HuH-7.5 (cell line): ENCODE measurements at regions not wholly inside any gene's neighbourhood (a gene's known extent, or its start where the extent isn't known, plus 50 kb on each side); places are given as distances from the start of the nearest gene placed in this dataset.

Experiments
- DNase-seq: peaks from one replicate; pipeline ENCODE4 v3.0.0; 2011; ENCODE audit warnings: low spot score

- DNase-seq: no peak
Measured at GRCh38 chr2:236499691-236500578, 69.7 kb upstream of the ACKR3 start.

GRCh38 chr2:236501026-236501425 lies 68.6 kb upstream of the ACKR3 start:
- no peak for DNase-seq

- no peak for DNase-seq
Measured at GRCh38 chr2:236501531-236501930, 68.1 kb upstream of the ACKR3 start.

GRCh38 chr2:236503100-236503499 lies 66.5 kb upstream of the ACKR3 start:
- DNase-seq: no peak

GRCh38 chr2:236503583-236503982 lies 66.0 kb upstream of the ACKR3 start:
- no peak for DNase-seq

- no peak for DNase-seq
Measured at GRCh38 chr2:236505041-236505440, 64.6 kb upstream of the ACKR3 start.

GRCh38 chr2:236505648-236506047 lies 64.0 kb upstream of the ACKR3 start:
- no peak for DNase-seq

- no peak for DNase-seq
Measured at GRCh38 chr2:236507393-236508085, 62.1 kb upstream of the ACKR3 start.

GRCh38 chr2:236508466-236508865 lies 61.2 kb upstream of the ACKR3 start:
- no peak for DNase-seq

- DNase-seq: no peak
Measured at GRCh38 chr2:236510034-236510433, 59.6 kb upstream of the ACKR3 start.

GRCh38 chr2:236511266-236511665 lies 58.4 kb upstream of the ACKR3 start:
- DNase-seq: no peak

- DNase-seq: no peak
Measured at GRCh38 chr2:236512267-236512666, 57.4 kb upstream of the ACKR3 start.

- peak; percentile 53 for DNase-seq
Measured at GRCh38 chr2:236512902-236513435, 56.7 kb upstream of the ACKR3 start.

GRCh38 chr2:236513956-236514355 lies 55.7 kb upstream of the ACKR3 start:
- DNase-seq: no peak

- DNase-seq: no peak
Measured at GRCh38 chr2:236516708-236517107, 52.9 kb upstream of the ACKR3 start.

- DNase-seq: no peak
Measured at GRCh38 chr2:236517251-236518031, 52.2 kb upstream of the ACKR3 start.
